HG02885 (cell line): ENCODE measurements at regions not wholly inside any gene's neighbourhood (a gene's known extent, or its start where the extent isn't known, plus 50 kb on each side); places are given as distances from the start of the nearest gene placed in this dataset.
A peak's percentile ranks its signal among the peaks of the same experiment; 100 is the strongest.

Experiments
- ATAC-seq: cut with Tn5 transposase; IDR thresholded peaks from one replicate; pipeline ENCODE4 v1.9.1; 2021; ENCODE audit warnings: mild to moderate bottlenecking; ENCODE audit not compliant: unreplicated experiment, poor library complexity

GRCh38 chr2:158049129-158049855 lies 52.4 kb upstream of the UPP2 start:
- ATAC-seq, result no peak

DNA sequence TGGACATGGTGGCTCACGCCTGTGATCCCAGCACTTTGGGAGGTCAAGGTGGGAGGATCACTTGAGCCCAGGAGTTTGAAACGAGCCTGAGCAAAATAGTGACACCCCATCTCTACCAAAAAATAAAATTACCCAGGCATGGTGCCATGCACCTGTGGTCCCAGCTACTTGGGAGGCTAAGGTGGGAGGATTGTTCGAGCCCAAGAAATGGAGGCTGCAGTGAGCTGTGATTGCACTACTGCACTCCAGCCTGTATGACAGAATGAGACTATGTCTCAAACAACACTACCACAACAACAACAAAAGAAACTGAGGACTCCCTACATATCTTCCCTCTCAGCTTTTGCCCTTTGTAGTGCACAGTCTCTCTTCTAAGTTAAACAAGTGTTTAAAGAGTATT lies 53.3 kb upstream of the UPP2 start:
- no peak for ATAC-seq

GRCh38 chr2:158047156-158047611 lies 54.5 kb upstream of the UPP2 start:
- no peak for ATAC-seq

DNA sequence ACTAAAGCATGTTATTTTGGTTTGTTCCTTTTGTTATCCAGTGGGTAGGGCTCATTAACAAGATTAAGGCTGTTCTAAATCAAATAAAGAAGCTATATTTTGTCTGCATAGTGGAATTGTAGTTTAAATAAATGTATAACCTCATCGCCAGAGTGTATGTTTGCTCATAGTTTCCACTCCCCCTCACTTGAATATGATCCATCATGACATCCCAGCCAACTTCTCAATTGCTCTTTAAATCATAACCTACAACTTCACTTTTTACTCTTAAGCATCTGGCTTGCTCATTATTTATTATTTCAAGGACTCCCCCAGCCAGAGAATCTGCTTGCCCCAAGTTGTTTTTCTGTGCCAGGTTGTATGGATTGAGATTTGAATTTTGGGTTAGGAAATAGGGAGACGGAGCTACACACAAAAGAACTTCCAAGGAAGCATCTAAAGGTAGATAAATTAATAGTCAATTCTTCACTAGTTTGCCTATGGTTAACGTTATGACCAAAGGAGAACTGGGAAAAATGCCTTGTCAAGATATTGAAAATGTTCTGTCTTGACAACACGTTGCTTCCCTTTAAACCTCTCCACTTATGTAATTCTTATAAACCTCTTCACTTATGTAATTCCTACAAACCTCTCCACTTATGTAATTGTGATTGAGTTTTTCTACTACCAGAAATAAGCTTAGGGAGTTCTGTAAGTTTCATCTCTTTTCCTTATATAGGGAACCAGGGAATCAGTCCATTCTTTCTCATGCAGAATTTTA lies 55.4 kb upstream of the UPP2 start:
- ATAC-seq, result no peak

DNA sequence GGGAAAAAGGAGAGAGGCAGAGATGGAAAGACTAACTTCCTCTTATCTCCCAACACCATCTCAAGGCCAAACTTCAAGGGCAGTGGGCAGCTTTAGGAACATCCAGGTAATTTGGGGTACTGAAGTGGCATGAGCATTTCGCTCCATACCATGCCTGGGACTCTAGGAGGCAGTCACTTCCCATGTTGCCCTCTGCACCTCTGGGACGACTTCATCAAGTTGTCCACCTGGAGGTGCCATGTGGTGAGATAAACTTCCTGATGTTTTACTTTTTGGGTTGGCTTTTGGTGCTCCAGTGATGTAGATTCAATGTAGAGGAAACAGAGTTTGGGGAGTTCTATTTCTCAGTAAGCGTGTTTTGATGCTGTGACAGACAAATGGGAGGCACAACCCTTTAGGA lies 56.3 kb upstream of the UPP2 start:
- ATAC-seq, result no peak

DNA sequence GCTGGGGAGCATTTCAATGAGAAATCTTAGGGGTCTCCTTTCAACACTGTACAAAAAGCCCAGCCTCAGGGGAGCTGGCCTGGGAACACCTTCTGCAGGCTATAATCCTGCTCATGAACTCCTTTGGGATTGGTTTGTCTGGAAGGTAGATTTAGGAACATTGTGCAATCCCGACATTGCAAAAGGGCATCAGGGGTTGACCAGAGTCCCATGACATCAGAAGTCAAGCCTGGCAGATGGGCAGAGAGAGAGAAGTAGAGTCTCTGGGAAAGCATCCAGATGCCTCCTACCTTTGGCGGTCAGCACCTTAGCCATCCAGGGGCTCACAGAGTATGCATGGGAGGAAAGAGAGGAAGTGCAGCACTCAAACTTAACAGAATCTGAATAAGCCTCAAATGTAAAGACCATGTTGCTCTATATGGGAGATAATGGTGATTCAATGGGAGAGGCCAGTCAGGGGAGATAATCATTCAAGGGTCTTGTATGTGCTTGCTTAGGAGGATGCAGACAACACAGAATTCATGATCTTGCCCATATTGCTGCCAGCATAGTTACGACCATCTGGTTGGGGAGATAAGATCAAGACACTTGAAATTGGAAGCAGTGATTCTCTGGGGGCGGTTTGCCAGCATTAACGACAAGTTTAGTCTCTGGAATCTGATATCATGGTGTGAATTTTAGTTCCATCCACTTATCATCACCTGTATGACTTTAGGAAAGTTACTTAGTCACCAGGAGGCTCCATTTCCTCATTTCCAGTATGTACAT lies 58.3 kb upstream of the UPP2 start:
- no peak for ATAC-seq

GRCh38 chr2:158042666-158043065 lies 59.0 kb upstream of the UPP2 start:
- no peak for ATAC-seq

- ATAC-seq, result no peak
Measured at GRCh38 chr2:158042245-158042644, 59.4 kb upstream of the UPP2 start.

DNA sequence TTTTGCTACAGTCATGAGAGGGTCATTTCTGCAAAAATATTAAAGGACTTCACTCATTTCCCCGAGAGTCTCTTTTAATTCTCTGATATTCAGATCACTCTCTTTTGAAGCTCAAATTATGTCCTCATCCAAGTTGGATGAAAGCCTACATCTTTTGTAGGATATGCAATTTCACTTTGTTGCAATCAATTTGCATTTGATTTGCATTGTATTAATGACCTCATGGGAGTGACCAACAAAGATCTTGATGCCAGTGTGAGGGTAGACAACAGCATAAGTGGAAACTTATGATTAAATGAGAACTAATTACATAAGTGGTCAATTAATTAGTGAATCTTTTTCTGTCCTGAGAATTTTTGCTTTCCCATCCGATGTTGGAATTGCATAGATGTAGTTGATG lies 60.3 kb upstream of the UPP2 start:
- ATAC-seq, result no peak

DNA sequence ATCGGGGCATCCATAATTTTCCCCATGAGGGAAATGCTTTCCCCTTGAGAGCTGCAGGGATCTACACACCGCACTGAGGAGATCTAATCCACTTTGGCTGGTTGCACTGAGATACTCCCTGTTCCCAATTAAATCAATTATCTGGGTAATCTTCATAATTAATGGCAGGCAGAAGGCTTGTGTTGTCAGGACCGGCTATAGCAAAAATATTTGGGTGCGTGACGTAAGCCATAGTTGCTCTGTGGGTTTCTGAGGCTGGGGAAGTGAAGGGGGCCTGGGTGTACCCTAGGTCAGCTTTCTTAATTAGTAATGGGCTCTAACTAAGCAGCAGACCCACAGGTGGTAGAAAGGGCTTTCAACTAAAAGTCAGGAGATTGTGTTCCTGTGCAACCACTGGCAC lies 62.8 kb upstream of the UPP2 start:
- no peak for ATAC-seq

DNA sequence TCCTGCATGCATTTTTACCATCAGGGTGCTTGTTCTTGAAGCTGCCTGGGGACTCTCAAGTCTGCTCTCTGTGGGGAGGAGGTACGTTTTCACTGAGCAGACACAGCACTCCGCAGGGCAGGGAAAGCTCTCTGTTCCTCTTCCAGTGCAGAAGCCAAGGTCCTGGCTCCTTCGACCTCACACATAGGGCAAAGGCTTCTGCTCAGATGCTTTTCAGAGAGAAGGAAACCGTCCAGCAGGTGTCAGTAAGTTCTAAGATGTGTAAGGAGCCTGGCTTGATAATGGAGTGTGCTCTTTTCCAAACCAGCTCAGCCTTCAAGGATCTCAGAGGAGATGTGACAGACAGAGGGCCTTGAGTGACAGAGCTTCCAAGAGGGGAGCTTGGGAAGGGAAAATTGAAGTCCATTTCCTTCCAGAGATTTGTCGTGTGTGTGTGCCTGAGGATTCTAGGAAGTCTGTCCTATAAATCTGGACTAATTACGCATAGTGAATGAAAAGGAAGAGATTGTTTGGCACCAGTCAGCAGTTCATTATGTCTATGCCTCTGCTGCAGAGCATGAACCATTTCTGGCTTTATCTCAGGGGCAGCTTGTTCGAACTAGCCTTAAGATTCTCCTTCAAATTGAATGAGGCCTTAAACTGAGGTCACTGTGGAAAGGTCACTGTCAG lies 67.3 kb upstream of the UPP2 start:
- ATAC-seq, result peak; percentile 81

- no peak for ATAC-seq
Measured at GRCh38 chr2:158031371-158031770, 70.3 kb upstream of the UPP2 start.

DNA sequence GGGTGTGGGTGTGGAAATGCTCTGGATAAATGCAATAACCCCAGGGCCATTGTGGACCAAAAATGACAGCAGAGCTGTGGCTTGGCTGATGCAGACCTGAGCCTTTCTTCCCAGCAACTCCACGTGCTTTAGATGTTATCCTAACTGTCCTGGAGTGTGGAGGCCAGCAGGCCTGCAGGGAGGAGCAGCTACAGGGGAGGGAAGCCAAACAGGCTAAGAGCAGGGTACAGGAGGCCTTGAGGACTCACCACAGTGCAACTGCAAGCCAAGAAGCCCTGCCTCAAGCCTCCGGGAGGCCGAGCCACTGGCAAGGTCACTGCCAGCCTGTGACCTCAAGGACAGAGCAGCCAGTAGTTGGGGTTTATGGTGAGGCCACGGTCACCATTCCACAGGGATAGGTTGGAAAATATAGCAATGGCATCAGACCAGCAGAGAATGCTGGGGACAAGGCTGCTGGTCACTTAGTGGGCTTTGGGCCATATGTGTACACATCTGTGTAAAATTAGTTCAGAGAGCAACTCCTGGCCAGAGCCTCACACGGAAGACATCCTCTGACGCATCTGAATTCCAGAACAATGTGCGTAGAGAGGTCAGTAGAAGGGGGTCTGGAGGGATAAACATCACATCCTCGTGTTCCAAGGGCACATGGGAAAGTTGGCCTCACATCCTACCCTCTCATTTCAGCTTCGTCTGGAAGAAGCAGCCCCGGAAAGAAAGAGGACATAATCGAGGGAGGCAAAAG lies 76.2 kb upstream of the UPP2 start:
- ATAC-seq, result no peak

DNA sequence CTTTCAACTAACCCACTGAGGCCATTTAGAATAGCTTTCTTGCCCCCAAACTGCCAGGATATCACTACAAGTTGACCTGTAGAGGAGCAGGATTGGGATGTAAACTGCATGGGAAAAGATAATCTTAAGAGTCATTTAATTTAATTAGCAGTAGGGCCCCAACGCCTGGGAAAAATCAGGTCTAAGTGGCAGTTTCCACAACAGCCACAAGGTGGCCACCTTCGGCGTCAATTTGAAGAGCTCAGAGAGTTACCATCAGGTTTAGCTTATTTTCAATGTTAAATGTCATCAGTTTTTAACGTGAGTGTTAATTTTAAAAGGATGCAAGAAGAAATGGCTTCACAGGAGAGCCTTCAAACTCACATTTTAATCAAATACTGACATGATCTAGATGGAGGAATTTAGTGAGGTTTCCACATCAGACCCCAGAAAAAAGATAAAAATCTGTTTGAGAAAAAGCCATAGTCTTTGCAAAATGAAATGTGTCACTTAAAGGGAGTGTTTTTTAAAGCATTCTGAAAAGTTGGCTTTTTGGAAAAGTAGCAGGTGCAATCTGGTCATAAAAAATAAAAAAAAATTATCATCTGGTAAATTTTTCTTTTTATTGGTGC lies 77.3 kb upstream of the UPP2 start:
- ATAC-seq, result peak; percentile 90

DNA sequence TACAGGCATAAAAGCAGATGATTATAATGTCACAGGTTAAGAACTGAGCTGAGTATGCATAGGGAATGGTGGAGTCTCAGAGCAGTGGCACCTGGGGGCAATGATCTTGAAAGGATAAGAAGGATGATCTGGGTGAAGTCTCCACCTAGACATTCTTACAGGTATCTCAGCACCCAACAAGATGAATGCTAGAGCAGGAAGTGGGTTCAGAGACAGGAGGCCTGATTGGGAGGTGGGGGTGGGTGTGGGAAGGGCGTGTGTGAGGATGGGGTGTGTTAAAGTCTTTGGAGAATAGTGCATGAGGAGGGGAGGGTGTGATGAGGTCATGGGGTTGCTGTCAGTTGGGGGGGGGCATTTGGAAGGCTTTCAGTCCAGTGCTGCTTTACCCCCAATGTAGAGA lies 78.8 kb upstream of the UPP2 start:
- ATAC-seq, result no peak

- ATAC-seq, result no peak
Measured at GRCh38 chr2:158021226-158021625, 80.5 kb upstream of the UPP2 start.

- ATAC-seq, result no peak
Measured at GRCh38 chr2:158015428-158016076, 86.1 kb upstream of the UPP2 start.

GRCh38 chr2:158013891-158014290 lies 87.8 kb upstream of the UPP2 start:
- no peak for ATAC-seq
